C1 segment of cervical spinal cord (tissue), 14 donors: ENCODE measurements at regions not wholly inside any gene's neighbourhood (a gene's known extent, or its start where the extent isn't known, plus 50 kb on each side); places are given as distances from the start of the nearest gene placed in this dataset.
A peak's percentile ranks its signal among the peaks of the same experiment; 100 is the strongest.
"Not testable (repeated sequence)": the region's sequence is repeated elsewhere in the genome, so short reads cannot be mapped to it uniquely, and the experiment has no call there.

Source experiments
- DNase-seq, 14 donors: peaks; one replicate each; lab custom pipeline; 2025; lab: John Stamatoyannopoulos, UW

DNA sequence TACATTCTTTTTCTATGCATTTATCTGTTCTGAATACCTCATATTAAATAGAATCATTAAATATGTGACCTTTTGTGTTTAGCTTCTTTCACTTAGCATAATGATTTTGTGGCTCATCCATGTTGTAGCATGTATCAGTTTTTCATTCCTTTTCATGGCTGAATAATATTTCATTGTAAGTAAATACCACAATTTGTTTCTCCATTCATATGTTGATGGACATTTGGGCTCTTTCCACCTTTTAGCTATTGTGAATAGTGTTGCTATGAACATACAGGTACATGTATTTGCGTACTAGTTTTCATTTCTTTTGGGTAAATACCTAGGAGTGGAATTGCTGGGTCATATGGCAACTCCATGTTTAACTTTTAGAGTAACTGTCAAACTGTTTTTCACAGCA lies 85.1 kb downstream of the GNL3L start:
- DNase-seq, result no peak

DNA sequence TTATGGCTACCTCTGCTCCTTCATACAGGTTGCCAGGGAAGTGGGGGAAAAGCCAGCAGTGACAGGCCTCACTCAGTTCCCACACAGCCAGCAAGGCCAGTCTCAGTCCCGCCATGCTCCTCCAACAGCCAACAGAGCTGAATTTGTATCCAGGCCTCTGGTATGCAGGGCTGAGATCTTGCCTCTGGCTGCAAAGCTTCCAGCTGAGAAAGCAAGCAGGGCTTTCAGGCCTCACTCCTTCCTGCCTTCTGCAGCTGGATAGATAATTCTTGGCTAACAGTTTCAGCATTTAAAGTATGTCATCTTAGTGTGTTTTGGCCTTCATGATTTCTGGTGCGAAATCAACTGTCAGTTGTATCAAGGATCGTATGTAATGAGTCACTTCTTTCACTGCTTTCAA lies 103.6 kb downstream of the GNL3L start:
- no peak for DNase-seq

GRCh38 chrX:54639018-54639345 lies 109.0 kb downstream of the GNL3L start:
- DNase-seq, result no peak

DNA sequence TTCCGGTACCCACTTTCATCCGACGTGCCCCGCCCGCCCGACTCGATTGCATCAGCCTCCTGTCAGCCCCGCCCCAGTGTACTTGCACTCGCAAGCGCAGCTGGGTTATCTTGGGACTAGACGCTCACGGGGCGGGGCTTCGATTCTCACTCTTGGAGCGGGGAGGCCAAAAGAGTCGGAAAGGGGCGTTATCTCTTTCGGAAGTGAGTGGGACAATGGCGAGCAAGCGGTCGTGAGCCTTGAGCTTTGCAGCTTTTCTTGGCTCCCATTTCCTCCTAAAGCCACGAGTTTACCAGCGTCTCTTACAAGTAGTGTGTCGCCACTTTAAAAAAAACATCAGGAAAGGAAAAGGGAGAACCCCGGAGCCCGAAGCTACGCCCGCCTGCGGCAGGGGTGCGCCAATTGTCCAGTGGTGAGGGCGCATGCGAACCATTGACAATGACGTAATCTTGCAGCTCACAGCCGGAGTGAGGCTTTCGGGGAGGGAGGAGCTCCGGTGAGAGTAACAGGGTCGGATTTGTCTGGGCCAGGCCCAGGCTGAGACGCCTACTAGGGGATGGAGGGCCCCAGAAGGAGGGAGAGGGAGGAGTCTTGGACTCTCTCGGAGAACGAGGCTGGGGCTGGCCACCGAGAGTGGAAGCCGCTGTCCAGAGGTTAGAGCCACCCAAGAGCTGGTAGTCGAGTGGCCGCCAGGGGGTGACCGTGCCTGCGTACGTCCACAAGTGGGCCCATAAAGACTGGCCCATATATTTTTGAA lies 109.5 kb downstream of the GNL3L start:
- DNase-seq, result peak; percentile 38 to 90 (median 82)

- DNase-seq, result no peak
These were observed 110.2 kb downstream of the GNL3L start for GRCh38 chrX:54640103-54640690.

DNA sequence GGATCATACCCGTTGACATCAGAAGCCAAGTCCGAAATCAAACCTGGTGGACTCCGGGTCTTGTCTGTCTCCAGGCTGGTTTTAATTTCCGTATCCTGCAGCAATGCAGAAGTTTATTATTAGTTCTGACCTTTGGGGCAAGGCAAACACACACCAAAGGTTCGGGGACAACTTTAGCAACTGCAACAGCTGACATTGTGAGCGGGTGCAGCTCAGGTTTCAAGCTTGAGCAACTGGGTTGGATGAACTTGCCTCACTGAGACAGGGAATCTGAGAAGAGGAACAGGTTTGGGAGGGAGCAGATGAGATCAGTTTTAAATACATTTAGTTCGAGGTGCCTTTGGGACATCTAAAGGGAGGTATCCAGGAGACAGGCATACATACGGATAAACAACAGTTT lies 110.7 kb downstream of the GNL3L start:
- DNase-seq, result peak in 1 of 14 donors; percentile 0

DNA sequence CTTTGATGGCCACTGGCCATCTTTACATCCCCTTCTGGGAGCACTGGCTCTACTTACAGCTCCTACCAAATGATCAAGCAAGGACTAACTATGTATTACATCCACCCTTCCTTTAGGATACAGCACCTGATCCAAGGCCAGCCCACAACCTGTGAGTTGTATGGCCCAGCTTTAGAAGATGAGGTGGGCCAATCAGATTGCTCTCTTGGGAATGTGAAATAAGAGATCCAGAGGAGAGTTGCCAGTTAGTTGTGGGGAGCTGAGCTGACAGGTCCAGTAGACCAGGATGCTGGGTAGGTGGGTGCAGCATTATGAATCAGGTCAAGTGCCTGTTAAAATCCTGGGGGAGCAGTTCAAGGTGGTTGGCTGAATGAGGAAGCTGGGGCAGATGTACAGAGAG lies 111.5 kb downstream of the GNL3L start:
- DNase-seq, result no peak

GRCh38 chrX:54647607-54648006 lies 117.6 kb downstream of the GNL3L start:
- DNase-seq, result not testable (repeated sequence)

DNA sequence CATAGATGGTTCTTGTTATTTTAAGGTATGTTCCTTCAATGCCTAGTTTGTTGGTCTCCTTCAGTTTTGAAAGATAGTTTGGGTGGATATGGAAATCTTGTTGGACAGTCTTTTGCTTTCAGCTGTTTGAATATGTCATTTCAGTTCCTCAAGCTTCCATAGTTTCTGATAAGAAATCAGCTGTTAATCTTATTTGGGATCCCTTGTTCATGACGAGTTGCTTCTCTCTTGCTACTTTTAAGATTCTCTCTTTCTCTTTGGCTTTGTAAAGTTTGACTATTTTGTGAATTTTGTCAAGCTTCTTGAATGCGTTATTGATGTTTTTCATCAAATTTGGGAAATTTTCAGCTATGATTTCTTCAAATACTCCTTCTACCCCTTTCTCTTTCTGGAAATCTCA lies 129.5 kb downstream of the GNL3L start:
- no peak for DNase-seq

- DNase-seq, result no peak
These were observed 122.3 kb downstream of the ITIH6 start for GRCh38 chrX:54675762-54676161.

DNA sequence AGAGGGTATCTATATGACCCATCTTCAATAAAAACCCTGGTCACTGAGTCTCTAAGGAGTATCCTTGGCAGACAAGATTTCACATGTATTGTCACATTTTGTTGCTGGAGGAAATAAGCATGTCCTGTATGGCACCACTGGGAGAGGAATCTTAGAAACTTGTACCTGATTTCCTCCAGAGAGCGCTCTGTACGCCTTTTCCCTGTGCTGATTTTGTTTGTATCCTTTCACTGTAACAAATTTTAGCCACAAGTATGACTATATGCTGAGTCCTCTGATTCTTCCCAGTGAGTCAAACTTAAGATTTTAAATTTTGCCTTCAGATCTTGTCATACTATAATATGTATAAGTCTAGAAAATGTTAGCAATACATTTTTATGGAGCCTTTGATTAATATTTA lies 102.8 kb downstream of the ITIH6 start:
- DNase-seq, result no peak

DNA sequence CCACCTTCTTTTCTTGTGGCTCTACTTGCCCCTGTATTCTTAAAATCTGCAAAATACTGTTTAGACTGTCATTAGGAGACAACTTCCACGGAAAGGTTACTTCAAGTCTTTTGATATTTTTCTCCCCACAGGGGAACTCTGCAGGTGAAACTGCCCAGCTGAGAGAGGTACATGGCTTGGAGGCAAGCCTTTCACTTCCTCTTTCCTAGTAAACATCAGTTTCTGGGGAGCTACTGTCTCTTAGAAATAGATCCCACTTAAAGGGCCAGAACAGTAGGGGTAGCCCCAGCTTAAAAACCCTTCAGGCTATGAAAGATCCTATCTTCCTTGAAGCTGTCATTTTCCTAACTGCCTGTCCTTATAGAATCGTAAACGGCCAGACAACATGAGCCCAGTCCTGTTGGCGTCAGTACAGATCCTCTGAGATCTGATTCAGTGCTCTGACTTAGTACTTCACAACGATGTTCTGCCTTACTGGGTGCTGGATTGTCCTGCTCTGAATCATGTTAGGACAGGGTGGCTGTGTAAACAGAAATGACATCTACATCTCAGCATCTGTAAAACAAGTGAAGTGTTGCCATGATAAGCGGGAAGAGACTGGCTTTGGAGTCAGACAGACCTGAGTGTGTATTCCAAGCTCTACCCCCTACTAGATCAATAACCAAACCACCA lies 102.1 kb downstream of the ITIH6 start:
- no peak for DNase-seq
